WTC11 (cell line): ENCODE measurements at regions not wholly inside any gene's neighbourhood (a gene's known extent, or its start where the extent isn't known, plus 50 kb on each side); places are given as distances from the start of the nearest gene placed in this dataset.

ENCODE experiments used
- ATAC-seq: fragments of 200-7000 bp; cut with Tn5 transposase; 2 replicates; pipeline ENCODE4 v1.10.0; 2021; ENCODE audit warnings: mild to moderate bottlenecking, moderate library complexity
- CTCF ChIA-PET: fragments of 300-600 bp; sonication (Branson Sonifier 250); formaldehyde crosslinking; loops from one replicate; lab custom pipeline; 2021; ENCODE audit warnings: antibody characterized with exemption; lab: Charles Lee
- POLR2A ChIA-PET: fragments of 350-600 bp; sonication (Branson Sonifier 250); formaldehyde crosslinking; loops from one replicate; lab custom pipeline; 2021; ENCODE audit warnings: antibody characterized with exemption; lab: Charles Lee
- DNase-seq: peaks from one replicate; pipeline ENCODE4 v3.0.0; 2021; ENCODE audit warnings: low spot score
- H3K27ac Mint-ChIP-seq: 2 replicates; pipeline ENCODE4 v1.8.0; 2021; ENCODE audit warnings: mixed read lengths
- H3K27me3 Mint-ChIP-seq: 2 replicates; pipeline ENCODE4 v1.8.0; 2021; ENCODE audit warnings: low read depth, mild to moderate bottlenecking, moderate library complexity, mixed read lengths
- H3K36me3 Mint-ChIP-seq: 2 replicates; pipeline ENCODE4 v1.8.0; 2021; ENCODE audit warnings: mixed read lengths
- H3K4me1 Mint-ChIP-seq: 2 replicates; pipeline ENCODE4 v1.8.0; 2022; ENCODE audit warnings: mixed read lengths
- H3K4me3 Mint-ChIP-seq: 2 replicates; pipeline ENCODE4 v1.8.0; 2021; ENCODE audit warnings: mild to moderate bottlenecking, moderate library complexity, mixed read lengths
- H3K9me3 Mint-ChIP-seq: 2 replicates; pipeline ENCODE4 v1.8.0; 2021; ENCODE audit warnings: mixed read lengths
- CBFB ChIP-seq: sonication (generic); formaldehyde crosslinking; IDR thresholded peaks from 2 replicates; pipeline ENCODE4 v1.8.1; 2022; ENCODE audit warnings: mild to moderate bottlenecking, low read depth, missing genetic modification reagents
- ESRRA ChIP-seq: sonication (generic); formaldehyde crosslinking; IDR thresholded peaks from 2 replicates; pipeline ENCODE4 v1.8.1; 2022; ENCODE audit warnings: mild to moderate bottlenecking, missing genetic modification reagents, borderline replicate concordance
- ETV6 ChIP-seq: sonication (generic); formaldehyde crosslinking; IDR thresholded peaks from 2 replicates; pipeline ENCODE4 v1.8.1; 2022; ENCODE audit warnings: mild to moderate bottlenecking, missing genetic modification reagents
- KAT7 ChIP-seq: sonication (generic); formaldehyde crosslinking; IDR thresholded peaks from 2 replicates; pipeline ENCODE4 v1.8.1; 2023; ENCODE audit warnings: missing genetic modification reagents, mild to moderate bottlenecking, borderline replicate concordance
- NFE2L1 ChIP-seq: sonication (generic); formaldehyde crosslinking; IDR thresholded peaks from 2 replicates; pipeline ENCODE4 v1.8.1; 2023; ENCODE audit warnings: missing genetic modification reagents
- NFYB ChIP-seq: sonication (generic); formaldehyde crosslinking; conservative IDR thresholded peaks from 2 replicates; pipeline ENCODE4 v1.8.0; 2022; ENCODE audit warnings: low read depth, missing genetic modification reagents
- RORB ChIP-seq: fragments of 250-450 bp; sonication (Bioruptor Pico); IDR thresholded peaks from 2 replicates; pipeline ENCODE4 v1.9.0; 2021; ENCODE audit warnings: mild to moderate bottlenecking
- SMAD3 ChIP-seq: sonication (generic); formaldehyde crosslinking; IDR thresholded peaks from 2 replicates; pipeline ENCODE4 v1.8.0; 2022; ENCODE audit warnings: missing genetic modification reagents, mild to moderate bottlenecking, borderline replicate concordance
- SP1 ChIP-seq: sonication (generic); formaldehyde crosslinking; conservative IDR thresholded peaks from 2 replicates; pipeline ENCODE4 v1.8.1; 2022; ENCODE audit warnings: missing genetic modification reagents
- TEAD1 ChIP-seq: sonication (generic); formaldehyde crosslinking; IDR thresholded peaks from 2 replicates; pipeline ENCODE4 v1.8.0; 2022; ENCODE audit warnings: mild to moderate bottlenecking, missing genetic modification reagents
- TEAD4 ChIP-seq: sonication (generic); formaldehyde crosslinking; IDR thresholded peaks from 2 replicates; pipeline ENCODE4 v1.8.0; 2022; ENCODE audit warnings: mild to moderate bottlenecking, missing genetic modification reagents
- ZNF219 ChIP-seq: sonication (generic); formaldehyde crosslinking; IDR thresholded peaks from 2 replicates; pipeline ENCODE4 v1.8.0; 2023; ENCODE audit warnings: missing genetic modification reagents, mild to moderate bottlenecking, borderline replicate concordance
- ZNF416 ChIP-seq: fragments of 250-450 bp; sonication (Bioruptor Pico); IDR thresholded peaks from 2 replicates; pipeline ENCODE4 v1.9.0; 2021; ENCODE audit warnings: mild to moderate bottlenecking, inconsistent platforms
- ZNF423 ChIP-seq: fragments of 250-450 bp; sonication (Bioruptor Pico); IDR thresholded peaks from 2 replicates; pipeline ENCODE4 v2.1.2; 2022; ENCODE audit warnings: mild to moderate bottlenecking, moderate library complexity
- TF ChIP-seq, protein P1 (sequence below): sonication (generic); formaldehyde crosslinking; IDR thresholded peaks from 2 replicates; pipeline ENCODE4 v1.8.1; 2023; ENCODE audit warnings: mild to moderate bottlenecking, moderate library complexity, missing genetic modification reagents
- TF ChIP-seq, protein P2 (sequence below): sonication (generic); formaldehyde crosslinking; IDR thresholded peaks from 2 replicates; pipeline ENCODE4 v1.8.1; 2022; ENCODE audit warnings: mild to moderate bottlenecking, moderate library complexity, missing genetic modification reagents
- TF ChIP-seq, protein P3 (sequence below): sonication (generic); formaldehyde crosslinking; IDR thresholded peaks from 2 replicates; pipeline ENCODE4 v1.8.1; 2023; ENCODE audit warnings: mild to moderate bottlenecking, missing genetic modification reagents
- TF ChIP-seq, protein P4 (sequence below): sonication (generic); formaldehyde crosslinking; IDR thresholded peaks from 2 replicates; pipeline ENCODE4 v1.8.0; 2023; ENCODE audit warnings: mild to moderate bottlenecking, missing genetic modification reagents
- TF ChIP-seq, protein P5 (sequence below): sonication (generic); formaldehyde crosslinking; IDR thresholded peaks from 2 replicates; pipeline ENCODE4 v1.8.1; 2023; ENCODE audit warnings: mild to moderate bottlenecking, missing genetic modification reagents, moderate library complexity
- TF ChIP-seq, protein P6 (sequence below): fragments of 250-450 bp; sonication (Bioruptor Pico); IDR thresholded peaks from 2 replicates; pipeline ENCODE4 v2.1.2; 2022; ENCODE audit warnings: mild to moderate bottlenecking, moderate library complexity
- TF ChIP-seq, protein P7 (sequence below): sonication (generic); formaldehyde crosslinking; conservative IDR thresholded peaks from 2 replicates; pipeline ENCODE4 v1.8.1; 2022; ENCODE audit warnings: mild to moderate bottlenecking, missing genetic modification reagents

DNA sequence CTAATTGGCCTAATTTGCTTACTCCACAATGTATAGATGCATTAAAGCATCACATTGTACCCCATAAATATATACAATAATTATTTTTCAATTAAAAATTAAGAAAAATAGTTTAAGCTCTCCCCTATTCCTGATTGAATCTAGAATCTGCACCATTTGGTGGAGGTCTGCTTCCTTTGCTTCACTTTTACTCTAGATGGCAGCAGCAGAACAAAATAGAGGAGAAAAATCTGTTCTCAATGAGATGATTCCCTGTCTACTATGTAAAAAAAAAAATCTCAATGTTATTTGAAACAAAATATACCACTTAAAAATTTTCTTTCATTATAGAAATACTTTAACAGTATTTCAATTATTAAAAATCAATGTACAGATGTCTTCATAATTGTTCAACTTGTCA, 109.6 kb upstream of the FXR1 start:
- Mint-ChIP-seq H3K27me3 (no peaks in the 10 kb centered on the region), H3K9me3 (no peaks in the 10 kb centered on the region)
- peak; percentile 37; the same call in 1 of the 2 replicates for ATAC-seq

DNA sequence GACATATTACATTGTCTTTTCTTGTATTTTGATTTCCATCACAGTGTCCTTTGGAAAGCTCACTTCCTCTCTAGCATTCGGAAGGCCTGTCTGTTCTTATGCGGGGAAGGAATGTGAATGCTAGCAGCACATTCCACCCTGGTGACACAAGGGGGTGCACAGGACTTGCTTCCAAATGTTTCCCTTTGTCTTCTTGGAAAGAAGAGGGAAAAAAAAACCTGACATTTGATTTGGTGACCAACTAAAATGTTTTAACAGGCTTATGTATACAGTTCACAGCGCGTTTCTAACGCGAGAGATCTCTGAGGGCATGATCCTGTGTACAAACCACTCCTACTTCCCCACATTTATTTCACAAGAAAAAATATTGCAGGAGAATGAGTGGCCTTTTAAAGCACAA, 107.6 kb upstream of the FXR1 start:
- CTCF ChIA-PET = interaction anchor here (0.6 to 1.7 kb wide), 13 partner anchors 51 to 376 kb away, joined by 3 to 13 read pairs (median 3); partner anchors contain the start of gene FXR1
- peak; percentile 100 for ATAC-seq
- TF ChIP-seq, protein P1, sequence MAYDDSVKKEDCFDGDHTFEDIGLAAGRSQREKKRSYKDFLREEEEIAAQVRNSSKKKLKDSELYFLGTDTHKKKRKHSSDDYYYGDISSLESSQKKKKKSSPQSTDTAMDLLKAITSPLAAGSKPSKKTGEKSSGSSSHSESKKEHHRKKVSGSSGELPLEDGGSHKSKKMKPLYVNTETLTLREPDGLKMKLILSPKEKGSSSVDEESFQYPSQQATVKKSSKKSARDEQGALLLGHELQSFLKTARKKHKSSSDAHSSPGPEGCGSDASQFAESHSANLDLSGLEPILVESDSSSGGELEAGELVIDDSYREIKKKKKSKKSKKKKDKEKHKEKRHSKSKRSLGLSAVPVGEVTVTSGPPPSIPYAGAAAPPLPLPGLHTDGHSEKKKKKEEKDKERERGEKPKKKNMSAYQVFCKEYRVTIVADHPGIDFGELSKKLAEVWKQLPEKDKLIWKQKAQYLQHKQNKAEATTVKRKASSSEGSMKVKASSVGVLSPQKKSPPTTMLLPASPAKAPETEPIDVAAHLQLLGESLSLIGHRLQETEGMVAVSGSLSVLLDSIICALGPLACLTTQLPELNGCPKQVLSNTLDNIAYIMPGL (CRISPR knock-in tag) = no peak
- TF ChIP-seq SMAD3 (CRISPR knock-in tag) (no peak), NFYB (no peak), ESRRA (CRISPR knock-in tag) (no peak), KAT7 (no peak), CBFB (CRISPR knock-in tag) (no peak), ETV6 (CRISPR knock-in tag) (no peak), SP1 (CRISPR knock-in tag) (no peak), TEAD4 (CRISPR knock-in tag) (peak; percentile 46; the same call in 1 of the 2 replicates), TEAD1 (CRISPR knock-in tag) (peak; percentile 84; the same call in 1 of the 2 replicates), ZNF219 (CRISPR knock-in tag) (no peak)
- TF ChIP-seq, protein P2, sequence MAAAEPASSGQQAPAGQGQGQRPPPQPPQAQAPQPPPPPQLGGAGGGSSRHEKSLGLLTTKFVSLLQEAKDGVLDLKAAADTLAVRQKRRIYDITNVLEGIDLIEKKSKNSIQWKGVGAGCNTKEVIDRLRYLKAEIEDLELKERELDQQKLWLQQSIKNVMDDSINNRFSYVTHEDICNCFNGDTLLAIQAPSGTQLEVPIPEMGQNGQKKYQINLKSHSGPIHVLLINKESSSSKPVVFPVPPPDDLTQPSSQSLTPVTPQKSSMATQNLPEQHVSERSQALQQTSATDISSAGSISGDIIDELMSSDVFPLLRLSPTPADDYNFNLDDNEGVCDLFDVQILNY (CRISPR knock-in tag) = no peak
- TF ChIP-seq, protein P3, sequence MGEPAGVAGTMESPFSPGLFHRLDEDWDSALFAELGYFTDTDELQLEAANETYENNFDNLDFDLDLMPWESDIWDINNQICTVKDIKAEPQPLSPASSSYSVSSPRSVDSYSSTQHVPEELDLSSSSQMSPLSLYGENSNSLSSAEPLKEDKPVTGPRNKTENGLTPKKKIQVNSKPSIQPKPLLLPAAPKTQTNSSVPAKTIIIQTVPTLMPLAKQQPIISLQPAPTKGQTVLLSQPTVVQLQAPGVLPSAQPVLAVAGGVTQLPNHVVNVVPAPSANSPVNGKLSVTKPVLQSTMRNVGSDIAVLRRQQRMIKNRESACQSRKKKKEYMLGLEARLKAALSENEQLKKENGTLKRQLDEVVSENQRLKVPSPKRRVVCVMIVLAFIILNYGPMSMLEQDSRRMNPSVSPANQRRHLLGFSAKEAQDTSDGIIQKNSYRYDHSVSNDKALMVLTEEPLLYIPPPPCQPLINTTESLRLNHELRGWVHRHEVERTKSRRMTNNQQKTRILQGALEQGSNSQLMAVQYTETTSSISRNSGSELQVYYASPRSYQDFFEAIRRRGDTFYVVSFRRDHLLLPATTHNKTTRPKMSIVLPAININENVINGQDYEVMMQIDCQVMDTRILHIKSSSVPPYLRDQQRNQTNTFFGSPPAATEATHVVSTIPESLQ (CRISPR knock-in tag) = no peak
- TF ChIP-seq, protein P4, sequence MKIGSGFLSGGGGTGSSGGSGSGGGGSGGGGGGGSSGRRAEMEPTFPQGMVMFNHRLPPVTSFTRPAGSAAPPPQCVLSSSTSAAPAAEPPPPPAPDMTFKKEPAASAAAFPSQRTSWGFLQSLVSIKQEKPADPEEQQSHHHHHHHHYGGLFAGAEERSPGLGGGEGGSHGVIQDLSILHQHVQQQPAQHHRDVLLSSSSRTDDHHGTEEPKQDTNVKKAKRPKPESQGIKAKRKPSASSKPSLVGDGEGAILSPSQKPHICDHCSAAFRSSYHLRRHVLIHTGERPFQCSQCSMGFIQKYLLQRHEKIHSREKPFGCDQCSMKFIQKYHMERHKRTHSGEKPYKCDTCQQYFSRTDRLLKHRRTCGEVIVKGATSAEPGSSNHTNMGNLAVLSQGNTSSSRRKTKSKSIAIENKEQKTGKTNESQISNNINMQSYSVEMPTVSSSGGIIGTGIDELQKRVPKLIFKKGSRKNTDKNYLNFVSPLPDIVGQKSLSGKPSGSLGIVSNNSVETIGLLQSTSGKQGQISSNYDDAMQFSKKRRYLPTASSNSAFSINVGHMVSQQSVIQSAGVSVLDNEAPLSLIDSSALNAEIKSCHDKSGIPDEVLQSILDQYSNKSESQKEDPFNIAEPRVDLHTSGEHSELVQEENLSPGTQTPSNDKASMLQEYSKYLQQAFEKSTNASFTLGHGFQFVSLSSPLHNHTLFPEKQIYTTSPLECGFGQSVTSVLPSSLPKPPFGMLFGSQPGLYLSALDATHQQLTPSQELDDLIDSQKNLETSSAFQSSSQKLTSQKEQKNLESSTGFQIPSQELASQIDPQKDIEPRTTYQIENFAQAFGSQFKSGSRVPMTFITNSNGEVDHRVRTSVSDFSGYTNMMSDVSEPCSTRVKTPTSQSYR (CRISPR knock-in tag) = no peak
- TF ChIP-seq, protein P5, sequence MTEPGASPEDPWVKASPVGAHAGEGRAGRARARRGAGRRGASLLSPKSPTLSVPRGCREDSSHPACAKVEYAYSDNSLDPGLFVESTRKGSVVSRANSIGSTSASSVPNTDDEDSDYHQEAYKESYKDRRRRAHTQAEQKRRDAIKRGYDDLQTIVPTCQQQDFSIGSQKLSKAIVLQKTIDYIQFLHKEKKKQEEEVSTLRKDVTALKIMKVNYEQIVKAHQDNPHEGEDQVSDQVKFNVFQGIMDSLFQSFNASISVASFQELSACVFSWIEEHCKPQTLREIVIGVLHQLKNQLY (CRISPR knock-in tag) = no peak
- TF ChIP-seq, protein P6, sequence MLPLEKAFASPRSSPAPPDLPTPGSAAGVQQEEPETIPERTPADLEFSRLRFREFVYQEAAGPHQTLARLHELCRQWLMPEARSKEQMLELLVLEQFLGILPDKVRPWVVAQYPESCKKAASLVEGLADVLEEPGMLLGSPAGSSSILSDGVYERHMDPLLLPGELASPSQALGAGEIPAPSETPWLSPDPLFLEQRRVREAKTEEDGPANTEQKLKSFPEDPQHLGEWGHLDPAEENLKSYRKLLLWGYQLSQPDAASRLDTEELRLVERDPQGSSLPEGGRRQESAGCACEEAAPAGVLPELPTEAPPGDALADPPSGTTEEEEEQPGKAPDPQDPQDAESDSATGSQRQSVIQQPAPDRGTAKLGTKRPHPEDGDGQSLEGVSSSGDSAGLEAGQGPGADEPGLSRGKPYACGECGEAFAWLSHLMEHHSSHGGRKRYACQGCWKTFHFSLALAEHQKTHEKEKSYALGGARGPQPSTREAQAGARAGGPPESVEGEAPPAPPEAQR (CRISPR knock-in tag) = no peak
- peak; percentile 67 for DNase-seq
- H3K9me3 Mint-ChIP-seq = no peaks in the 10 kb centered on the region
- H3K4me3 Mint-ChIP-seq = peak overlapping the region; percentile 12; the same call in 1 of the 2 replicates
- POLR2A ChIA-PET = interaction anchor here (1.0 kb wide), 1 partner anchor 108 kb away, joined by 8 read pairs; the partner anchor contains the start of gene FXR1
- peaks cover 16% of the 10 kb centered on the region for H3K4me1 Mint-ChIP-seq
- H3K27me3 Mint-ChIP-seq = no peaks in the 10 kb centered on the region
- peak overlapping the region; percentile 76 for H3K27ac Mint-ChIP-seq
- H3K36me3 Mint-ChIP-seq = no peaks in the 10 kb centered on the region

More for the DNA sequence above, 109.6 kb upstream of the FXR1 start:
- no peak overlapping the region for H3K4me3 Mint-ChIP-seq
- POLR2A ChIA-PET = no interaction called here
- TF ChIP-seq ZNF423 (CRISPR knock-in tag) = no peak
- TF ChIP-seq NFE2L1 (CRISPR knock-in tag) = no peak
- TF ChIP-seq, protein P6 (CRISPR knock-in tag) = no peak
- TF ChIP-seq, protein P7, sequence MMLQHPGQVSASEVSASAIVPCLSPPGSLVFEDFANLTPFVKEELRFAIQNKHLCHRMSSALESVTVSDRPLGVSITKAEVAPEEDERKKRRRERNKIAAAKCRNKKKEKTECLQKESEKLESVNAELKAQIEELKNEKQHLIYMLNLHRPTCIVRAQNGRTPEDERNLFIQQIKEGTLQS (CRISPR knock-in tag) = no peak
- no peak for TF ChIP-seq RORB
- TF ChIP-seq ZNF416 = no peak
- H3K4me1 Mint-ChIP-seq = peaks cover 21% of the 10 kb centered on the region
- CTCF ChIA-PET = interaction anchor here (1.4 kb wide), 2 partner anchors 301 to 372 kb away, joined by 3 read pairs; no protein-coding TSS in a partner anchor
- DNase-seq = no peak
- no peak overlapping the region for H3K27ac Mint-ChIP-seq
- no peaks in the 10 kb centered on the region for H3K36me3 Mint-ChIP-seq
